DMS153 (cell line): ENCODE measurements at regions not wholly inside any gene's neighbourhood (a gene's known extent, or its start where the extent isn't known, plus 50 kb on each side); places are given as distances from the start of the nearest gene placed in this dataset.

Experiments used
- DNase-seq: peaks from one replicate; lab custom pipeline; 2025; lab: John Stamatoyannopoulos, UW

GRCh38 chr14:26128931-26129671, 468.7 kb downstream of the NOVA1 start:
- DNase-seq: no peak

DNA sequence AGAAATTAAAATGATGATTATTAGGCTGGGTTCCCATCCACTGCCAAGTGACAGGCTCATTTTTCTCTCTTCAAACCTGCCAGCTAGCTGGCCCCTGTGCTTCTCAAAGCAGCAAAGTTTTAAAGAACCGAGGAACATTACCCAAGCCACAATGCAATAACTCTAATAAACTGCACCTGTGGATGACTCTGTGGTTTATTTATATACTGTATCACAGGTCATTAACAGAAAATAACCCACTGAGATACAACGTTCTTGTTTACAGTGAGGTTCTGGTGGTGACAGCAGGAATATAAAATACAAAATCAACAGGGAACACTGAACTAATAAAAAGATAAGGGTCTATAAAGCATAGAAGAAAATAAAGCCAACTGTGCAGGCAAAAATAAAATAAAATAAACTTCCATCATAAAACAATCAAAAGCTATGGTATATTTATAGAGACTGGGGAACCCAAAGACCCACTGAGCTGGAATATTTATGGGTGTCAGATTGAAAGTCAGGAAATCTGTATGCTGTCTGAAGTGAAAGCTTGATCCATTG, 472.9 kb downstream of the NOVA1 start:
- DNase-seq: peak; percentile 13

- no peak for DNase-seq
Observed at GRCh38 chr14:26123459-26123858, 474.4 kb downstream of the NOVA1 start.

DNA sequence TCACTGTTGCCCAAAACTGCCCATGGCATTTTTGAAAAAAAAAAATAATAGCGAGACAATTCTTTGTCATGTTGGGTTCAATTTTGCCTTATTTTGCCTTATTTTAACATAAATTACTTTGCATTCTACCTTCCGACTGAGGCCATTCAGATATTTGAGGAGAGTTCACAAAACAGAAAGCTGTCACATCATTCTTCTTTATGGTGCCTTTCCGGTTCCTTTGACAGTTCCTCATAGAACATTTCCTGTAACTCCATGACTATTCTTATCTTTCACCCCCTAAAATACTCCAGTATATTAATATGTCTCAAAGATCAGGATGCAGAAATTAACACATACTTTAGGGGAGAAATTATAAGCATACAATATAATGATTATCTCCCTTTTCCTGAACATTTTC, 476.7 kb downstream of the NOVA1 start:
- no peak for DNase-seq

- DNase-seq: no peak
Observed at GRCh38 chr14:26113911-26114640, 483.8 kb downstream of the NOVA1 start.

DNA sequence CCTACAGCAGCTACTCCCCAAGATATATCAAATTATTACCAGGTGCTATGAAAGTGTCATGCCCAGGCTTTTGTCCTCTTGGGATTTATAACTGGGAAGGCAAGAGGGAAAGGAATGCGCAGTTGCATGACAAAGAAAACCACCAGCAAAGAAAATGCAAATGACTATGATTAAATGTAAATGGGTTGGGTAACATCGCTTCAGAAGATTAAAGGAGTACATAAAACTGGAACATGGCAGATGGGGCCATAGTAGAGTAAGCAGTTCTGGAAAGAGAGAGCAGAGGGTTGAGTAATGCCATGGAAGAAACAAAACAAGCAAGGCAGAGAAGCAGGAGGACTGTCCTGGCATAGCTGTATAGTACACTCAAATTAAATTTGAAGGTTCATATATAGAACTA, 493.1 kb downstream of the NOVA1 start:
- DNase-seq: no peak

DNA sequence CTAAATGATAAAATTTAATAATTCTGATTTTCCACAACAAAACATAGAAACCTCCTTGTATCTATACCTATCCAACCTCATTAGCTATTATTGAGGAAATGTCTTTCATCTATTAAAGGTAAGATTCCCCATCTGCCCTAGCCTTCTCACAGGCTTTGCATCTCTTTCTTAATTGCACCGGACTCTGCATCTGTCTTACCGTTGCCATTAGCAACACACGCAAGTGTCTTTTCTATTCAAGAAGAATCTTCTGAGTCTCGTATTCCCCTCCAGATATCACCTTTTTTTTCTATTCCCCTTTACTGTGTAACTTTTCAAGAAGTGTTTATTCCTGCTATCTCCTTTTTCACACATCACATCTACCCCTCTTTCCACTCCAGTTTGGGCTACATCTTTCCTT, 500.0 kb downstream of the NOVA1 start:
- no peak for DNase-seq

- no peak for DNase-seq
Observed at GRCh38 chr14:26088275-26088674, 509.6 kb downstream of the NOVA1 start.

DNA sequence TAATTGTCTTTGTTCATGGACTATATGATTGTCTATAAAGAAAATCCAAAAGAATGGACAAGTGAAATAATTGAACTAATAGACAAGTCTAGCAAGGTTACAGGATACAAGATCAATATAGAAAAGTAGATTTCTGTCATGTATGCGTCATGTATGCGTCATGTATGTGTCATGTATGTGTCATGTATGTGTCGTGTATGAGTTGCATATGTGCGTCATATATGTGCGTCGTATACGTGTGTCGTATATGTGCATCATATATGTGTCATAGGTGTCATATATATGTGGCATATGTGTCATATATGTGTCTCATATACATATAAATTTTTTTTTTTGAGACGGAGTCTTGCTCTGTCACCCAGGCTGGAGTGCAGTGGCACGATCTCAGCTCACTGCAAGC, 516.8 kb downstream of the NOVA1 start:
- no peak for DNase-seq

DNA sequence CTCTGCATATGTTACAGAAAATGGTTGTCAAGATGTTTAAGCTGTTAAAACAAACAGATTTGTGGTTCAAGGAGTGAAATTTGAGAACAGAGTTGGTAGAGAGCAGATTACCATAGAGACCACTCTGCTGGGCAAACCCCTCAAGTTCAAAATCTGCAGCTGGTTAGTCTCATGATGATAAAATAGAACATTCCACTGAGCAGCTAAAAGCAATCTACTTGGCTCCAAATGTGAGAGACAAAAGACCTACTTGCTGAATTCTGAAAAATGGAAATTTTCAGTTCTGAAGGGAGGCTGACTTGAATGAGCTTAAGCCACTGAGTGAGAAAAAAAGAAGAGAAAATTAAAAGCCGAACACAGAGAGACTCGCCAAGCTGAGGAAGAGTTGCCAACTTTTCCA, 519.3 kb downstream of the NOVA1 start:
- no peak for DNase-seq

DNA sequence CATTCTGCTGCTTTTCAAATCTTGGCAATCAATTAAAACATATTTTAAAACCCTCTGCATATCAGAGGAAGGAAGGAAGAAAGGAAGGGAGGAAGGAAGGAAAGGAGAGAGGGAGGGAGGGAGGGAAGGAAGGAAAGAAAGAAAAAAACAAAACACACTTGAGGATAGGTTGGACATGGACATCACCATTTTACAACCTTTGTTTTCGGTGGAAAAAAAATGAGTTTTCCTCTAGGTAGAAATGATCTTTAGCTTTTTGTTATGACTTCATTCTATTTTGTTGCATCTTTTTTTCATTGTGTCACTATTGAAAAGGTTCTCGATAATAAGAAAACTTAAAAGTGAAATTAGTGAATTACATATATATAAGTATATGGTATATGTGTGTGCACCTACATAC, 522.9 kb downstream of the NOVA1 start:
- DNase-seq: no peak

DNA sequence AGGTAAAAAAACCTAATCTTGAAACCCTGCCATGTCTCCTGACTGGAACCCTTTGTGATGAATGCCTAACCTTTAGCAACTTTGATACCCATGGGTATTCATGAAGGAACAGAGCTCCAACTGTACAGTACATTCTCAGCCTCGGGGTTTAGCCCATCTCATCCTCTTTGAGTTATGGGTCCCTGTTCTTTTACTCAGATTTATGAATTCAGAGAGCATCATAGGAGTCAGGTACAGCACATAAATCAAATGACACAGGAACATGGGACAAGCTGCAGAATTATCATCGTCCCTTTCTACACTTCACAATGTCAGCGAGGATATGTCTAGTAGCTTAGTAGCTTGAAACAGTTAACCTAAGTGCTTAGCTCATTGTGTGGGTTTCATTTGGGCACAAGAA, 527.4 kb downstream of the NOVA1 start:
- no peak for DNase-seq

GRCh38 chr14:26067786-26068459, 529.9 kb downstream of the NOVA1 start:
- DNase-seq: no peak

GRCh38 chr14:26067341-26067740, 530.5 kb downstream of the NOVA1 start:
- no peak for DNase-seq

GRCh38 chr14:26056036-26056616, 541.7 kb downstream of the NOVA1 start:
- DNase-seq: no peak

- DNase-seq: no peak
Observed at GRCh38 chr14:26032348-26032747, 565.5 kb downstream of the NOVA1 start.

DNA sequence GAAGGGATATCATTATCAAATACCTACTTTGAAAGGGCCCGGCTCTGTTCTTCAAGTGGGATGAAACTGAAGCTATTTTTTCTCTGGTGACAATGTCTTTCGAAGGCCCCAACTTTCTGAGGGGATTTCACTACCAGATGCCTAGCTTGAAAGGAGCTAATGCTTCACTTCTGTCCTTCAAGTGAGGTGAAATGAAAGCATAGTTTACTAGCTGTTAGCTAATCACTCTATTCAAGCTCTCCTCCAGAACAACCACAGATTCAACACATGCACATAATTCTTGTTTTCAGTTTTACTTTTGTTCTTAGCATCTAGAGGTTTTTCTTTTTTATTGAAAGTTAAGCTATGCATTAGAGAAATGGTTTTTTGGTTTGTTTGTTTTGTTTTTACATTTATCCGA, 571.4 kb downstream of the NOVA1 start:
- no peak for DNase-seq

DNA sequence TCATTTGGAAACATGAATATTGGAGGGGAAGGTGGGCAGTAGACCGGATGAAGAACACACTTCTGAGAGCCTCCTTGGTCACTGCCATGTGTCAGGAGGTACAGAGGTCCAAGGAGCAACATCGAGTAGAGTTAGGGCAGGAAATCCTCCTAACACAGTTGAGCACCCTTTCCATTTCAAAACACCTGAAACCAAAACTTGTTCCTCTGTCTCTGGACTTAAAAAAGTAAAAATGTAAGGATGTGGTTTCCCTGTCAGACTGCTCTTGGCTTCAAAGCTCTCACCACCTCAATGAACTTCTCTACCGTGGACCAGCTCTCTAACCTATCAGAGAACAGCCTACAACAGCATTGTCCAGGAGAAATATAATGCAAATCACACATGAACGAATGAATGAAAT, 573.9 kb downstream of the NOVA1 start:
- DNase-seq: no peak

- DNase-seq: no peak
Observed at GRCh38 chr14:26021759-26022158, 576.1 kb downstream of the NOVA1 start.

DNA sequence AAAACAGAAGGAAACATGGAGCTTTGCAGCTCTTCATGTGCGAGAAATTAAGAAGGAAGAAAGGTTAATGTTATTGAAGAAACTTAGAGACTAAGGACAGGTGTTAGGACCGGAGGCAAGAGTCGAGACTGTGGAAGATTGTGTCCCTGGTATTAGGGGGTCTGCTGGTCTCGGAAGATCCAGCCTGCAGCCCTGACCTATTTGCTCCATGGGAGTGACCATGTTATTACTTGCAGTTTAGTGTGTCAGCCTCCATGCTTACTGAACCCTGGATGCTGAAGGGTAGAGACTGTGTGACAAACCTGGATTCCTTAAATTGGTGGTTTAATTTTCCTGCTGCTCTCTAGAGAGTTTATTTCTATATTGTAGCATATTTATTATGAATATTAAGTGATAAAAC, 580.6 kb downstream of the NOVA1 start:
- DNase-seq: no peak

GRCh38 chr14:26008290-26008689, 589.5 kb downstream of the NOVA1 start:
- no peak for DNase-seq

- DNase-seq: no peak
Observed at GRCh38 chr14:26004342-26004741, 593.5 kb downstream of the NOVA1 start.

- no peak for DNase-seq
Observed at GRCh38 chr14:25993830-25994229, 604.0 kb downstream of the NOVA1 start.
